HG02885 (cell line): ENCODE measurements at regions not wholly inside any gene's neighbourhood (a gene's known extent, or its start where the extent isn't known, plus 50 kb on each side); places are given as distances from the start of the nearest gene placed in this dataset.
A peak's percentile ranks its signal among the peaks of the same experiment; 100 is the strongest.

Experiments
- ATAC-seq: cut with Tn5 transposase; IDR thresholded peaks from one replicate; pipeline ENCODE4 v1.9.1; 2021; ENCODE audit warnings: mild to moderate bottlenecking; ENCODE audit not compliant: unreplicated experiment, poor library complexity

- peak; percentile 80 for ATAC-seq
Observed at GRCh38 chr11:123261345-123262106, 66.5 kb upstream of the CLMP start.

DNA sequence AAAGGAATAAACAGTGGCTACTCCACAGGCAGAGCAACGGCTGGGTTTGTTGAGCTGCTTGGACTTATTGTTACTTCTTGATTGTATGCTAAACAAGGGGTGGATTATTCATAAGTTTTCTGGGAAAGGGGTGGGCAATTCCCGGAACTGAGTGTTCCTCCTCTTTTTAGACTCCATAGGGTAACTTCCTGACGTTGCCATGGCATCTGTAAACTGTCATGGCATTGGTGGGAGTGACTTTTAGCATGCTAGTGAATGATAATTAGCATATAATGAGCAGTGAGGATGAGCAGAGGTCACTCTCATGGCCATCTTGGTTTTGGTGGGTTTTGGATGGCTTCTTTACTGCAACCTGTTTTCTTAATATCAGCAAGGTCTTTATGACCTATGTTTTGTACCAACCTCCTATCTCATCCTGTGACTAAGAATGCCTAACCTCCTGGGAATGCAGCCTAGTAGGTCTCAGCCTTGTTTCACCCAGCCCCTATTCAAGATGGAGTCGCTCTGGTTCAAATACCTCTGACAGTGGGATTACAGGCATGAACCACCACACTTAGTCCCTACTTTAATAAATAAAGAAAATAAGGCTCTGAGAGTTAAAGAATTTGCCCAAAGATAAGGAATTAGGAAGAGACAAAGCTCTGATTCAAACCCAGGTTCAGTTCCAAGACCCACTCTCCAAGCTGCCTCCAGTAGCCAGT, 65.6 kb upstream of the CLMP start:
- ATAC-seq = no peak

- ATAC-seq = no peak
Observed at GRCh38 chr11:123258877-123259276, 63.8 kb upstream of the CLMP start.

DNA sequence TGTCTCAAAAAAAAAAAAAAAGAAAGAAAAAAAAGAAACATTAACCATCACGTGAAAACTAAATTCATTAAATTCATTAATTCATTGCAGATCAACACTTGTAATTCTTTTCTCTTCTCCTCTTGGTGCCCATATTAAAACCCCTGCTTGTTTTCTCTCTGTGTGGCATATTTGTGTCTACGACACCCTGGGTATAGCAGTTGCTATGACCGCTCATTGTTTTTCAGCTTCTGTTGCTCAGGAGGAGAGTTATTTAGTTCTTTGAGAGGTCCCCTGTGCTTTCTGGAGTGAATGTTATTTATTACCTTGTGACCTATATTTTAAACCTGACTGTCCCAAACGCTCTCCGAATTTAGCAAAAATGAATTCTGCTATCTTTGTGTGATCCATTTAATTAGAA, 62.3 kb upstream of the CLMP start:
- ATAC-seq = no peak

- ATAC-seq = no peak
Observed at GRCh38 chr11:123255909-123256308, 60.9 kb upstream of the CLMP start.

- no peak for ATAC-seq
Observed at GRCh38 chr11:123254357-123254756, 59.3 kb upstream of the CLMP start.

- no peak for ATAC-seq
Observed at GRCh38 chr11:123253911-123254310, 58.9 kb upstream of the CLMP start.

GRCh38 chr11:123253223-123253622, 58.2 kb upstream of the CLMP start:
- no peak for ATAC-seq

GRCh38 chr11:123251657-123252344, 56.8 kb upstream of the CLMP start:
- ATAC-seq = no peak

DNA sequence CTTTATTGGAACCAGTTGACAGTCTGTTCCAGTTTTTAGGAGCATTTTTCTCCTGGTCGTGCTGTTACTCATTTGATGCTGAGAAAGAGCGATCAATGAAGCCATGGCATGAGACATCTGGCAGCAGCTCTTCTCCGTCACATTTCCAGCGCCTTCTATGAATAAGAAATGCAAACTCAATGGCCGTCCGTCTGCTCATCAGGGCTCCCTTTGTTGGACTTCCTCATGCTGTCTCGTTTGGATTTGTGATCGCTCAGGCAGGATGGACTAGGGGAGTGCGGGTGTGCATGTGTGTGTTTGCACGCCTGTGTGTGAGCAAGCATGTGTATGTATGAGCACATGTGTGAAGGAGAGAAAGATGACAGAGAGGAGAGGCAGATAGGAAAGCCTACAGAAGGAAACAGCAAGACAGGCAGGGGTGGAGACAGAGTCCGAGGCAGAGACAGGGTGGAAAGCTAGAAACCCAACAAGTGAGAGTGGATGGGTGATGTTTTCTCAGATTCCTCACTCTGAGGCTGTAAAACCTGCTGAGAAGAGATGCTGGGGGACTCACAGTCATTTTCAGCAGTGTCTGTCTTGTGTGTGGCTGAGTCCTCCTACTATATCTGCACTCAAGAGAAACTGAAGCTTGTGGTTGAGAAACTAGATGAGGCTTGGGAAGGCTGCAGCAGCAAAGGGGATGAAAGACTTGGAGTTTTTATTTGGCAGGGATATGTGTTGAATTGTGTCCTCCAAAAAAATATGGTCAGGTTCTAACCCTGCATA, 56.0 kb upstream of the CLMP start:
- no peak for ATAC-seq

GRCh38 chr11:123249354-123249753, 54.3 kb upstream of the CLMP start:
- ATAC-seq = no peak

- ATAC-seq = no peak
Observed at GRCh38 chr11:123247813-123248379, 52.8 kb upstream of the CLMP start.

GRCh38 chr11:123247496-123247799, 52.4 kb upstream of the CLMP start:
- ATAC-seq = peak; percentile 4

- peak; percentile 81 for ATAC-seq
Observed at GRCh38 chr11:123246749-123247495, 51.9 kb upstream of the CLMP start.

DNA sequence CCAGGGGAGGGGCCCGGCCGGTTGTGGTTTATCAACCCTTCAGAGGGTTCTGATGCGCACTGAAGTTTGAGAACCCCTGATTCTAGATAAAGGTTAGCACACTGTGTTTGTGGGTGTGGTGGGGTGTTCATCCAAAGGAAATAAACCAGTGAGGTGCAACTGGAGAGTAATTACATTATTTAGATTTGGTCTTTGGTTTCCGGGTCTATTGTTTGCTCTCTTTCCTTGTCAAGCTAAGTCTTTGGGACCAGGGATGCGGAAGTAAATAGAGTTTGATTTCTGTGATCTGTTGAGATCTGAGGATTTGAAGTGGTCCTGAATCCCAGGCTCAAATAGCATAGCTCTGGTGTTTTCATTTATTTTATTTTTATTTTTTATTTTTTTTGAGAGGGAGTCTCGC, 50.5 kb upstream of the CLMP start:
- no peak for ATAC-seq
